WTC11 (cell line): ENCODE measurements at regions not wholly inside any gene's neighbourhood (a gene's known extent, or its start where the extent isn't known, plus 50 kb on each side); places are given as distances from the start of the nearest gene placed in this dataset.
"Not testable (repeated sequence)": the region's sequence is repeated elsewhere in the genome, so short reads cannot be mapped to it uniquely, and the experiment has no call there.

Experiments used
- ATAC-seq: fragments of 200-7000 bp; cut with Tn5 transposase; 2 replicates; pipeline ENCODE4 v1.10.0; 2021; ENCODE audit warnings: mild to moderate bottlenecking, moderate library complexity
- CTCF ChIA-PET: fragments of 300-600 bp; sonication (Branson Sonifier 250); formaldehyde crosslinking; loops from one replicate; lab custom pipeline; 2021; ENCODE audit warnings: antibody characterized with exemption; lab: Charles Lee
- POLR2A ChIA-PET: fragments of 350-600 bp; sonication (Branson Sonifier 250); formaldehyde crosslinking; loops from one replicate; lab custom pipeline; 2021; ENCODE audit warnings: antibody characterized with exemption; lab: Charles Lee
- DNase-seq: peaks from one replicate; pipeline ENCODE4 v3.0.0; 2021; ENCODE audit warnings: low spot score
- H3K27ac Mint-ChIP-seq: 2 replicates; pipeline ENCODE4 v1.8.0; 2021; ENCODE audit warnings: mixed read lengths
- H3K27me3 Mint-ChIP-seq: 2 replicates; pipeline ENCODE4 v1.8.0; 2021; ENCODE audit warnings: low read depth, mild to moderate bottlenecking, moderate library complexity, mixed read lengths
- H3K36me3 Mint-ChIP-seq: 2 replicates; pipeline ENCODE4 v1.8.0; 2021; ENCODE audit warnings: mixed read lengths
- H3K4me1 Mint-ChIP-seq: 2 replicates; pipeline ENCODE4 v1.8.0; 2022; ENCODE audit warnings: mixed read lengths
- H3K4me3 Mint-ChIP-seq: 2 replicates; pipeline ENCODE4 v1.8.0; 2021; ENCODE audit warnings: mild to moderate bottlenecking, moderate library complexity, mixed read lengths
- H3K9me3 Mint-ChIP-seq: 2 replicates; pipeline ENCODE4 v1.8.0; 2021; ENCODE audit warnings: mixed read lengths
- AFF4 ChIP-seq: sonication (generic); formaldehyde crosslinking; IDR thresholded peaks from 2 replicates; pipeline ENCODE4 v1.8.1; 2023; ENCODE audit warnings: mild to moderate bottlenecking, missing genetic modification reagents, borderline replicate concordance
- E2F4 ChIP-seq: sonication (generic); formaldehyde crosslinking; IDR thresholded peaks from 2 replicates; pipeline ENCODE4 v1.8.1; 2022; ENCODE audit warnings: low read depth, mild to moderate bottlenecking, moderate library complexity, missing genetic modification reagents, borderline replicate concordance
- ELF4 ChIP-seq: sonication (generic); formaldehyde crosslinking; IDR thresholded peaks from 2 replicates; pipeline ENCODE4 v1.8.1; 2022; ENCODE audit warnings: low read depth, mild to moderate bottlenecking, moderate library complexity, missing genetic modification reagents
- FOXP1 ChIP-seq: sonication (generic); formaldehyde crosslinking; IDR thresholded peaks from 2 replicates; pipeline ENCODE4 v1.8.0; 2022; ENCODE audit warnings: missing genetic modification reagents, mild to moderate bottlenecking, moderate library complexity, borderline replicate concordance
- GTF2I ChIP-seq: fragments of 250-450 bp; sonication (Bioruptor Pico); conservative IDR thresholded peaks from 2 replicates; pipeline ENCODE4 v1.4.0; 2021; ENCODE audit warnings: mild to moderate bottlenecking
- IRF2 ChIP-seq: sonication (generic); formaldehyde crosslinking; IDR thresholded peaks from 2 replicates; pipeline ENCODE4 v1.8.0; 2022; ENCODE audit warnings: low read depth, missing genetic modification reagents, borderline replicate concordance
- MYBL2 ChIP-seq: sonication (generic); formaldehyde crosslinking; IDR thresholded peaks from 2 replicates; pipeline ENCODE4 v1.8.1; 2023; ENCODE audit warnings: mild to moderate bottlenecking, moderate library complexity, missing genetic modification reagents
- RELA ChIP-seq: sonication (generic); formaldehyde crosslinking; IDR thresholded peaks from 2 replicates; pipeline ENCODE4 v1.8.1; 2022; ENCODE audit warnings: missing genetic modification reagents, mild to moderate bottlenecking, borderline replicate concordance
- SMAD3 ChIP-seq: sonication (generic); formaldehyde crosslinking; IDR thresholded peaks from 2 replicates; pipeline ENCODE4 v1.8.0; 2022; ENCODE audit warnings: missing genetic modification reagents, mild to moderate bottlenecking, borderline replicate concordance
- SMAD4 ChIP-seq: sonication (generic); formaldehyde crosslinking; IDR thresholded peaks from 2 replicates; pipeline ENCODE4 v1.8.0; 2022; ENCODE audit warnings: mild to moderate bottlenecking, missing genetic modification reagents
- SOX15 ChIP-seq: fragments of 250-450 bp; sonication (Bioruptor Pico); IDR thresholded peaks from 2 replicates; pipeline ENCODE4 v1.9.0; 2021; ENCODE audit warnings: mild to moderate bottlenecking
- ZNF121 ChIP-seq: sonication (generic); formaldehyde crosslinking; IDR thresholded peaks from 2 replicates; pipeline ENCODE4 v1.8.0; 2023; ENCODE audit warnings: missing genetic modification reagents
- ZNF232 ChIP-seq: sonication (generic); formaldehyde crosslinking; IDR thresholded peaks from 2 replicates; pipeline ENCODE4 v1.8.0; 2022; ENCODE audit warnings: mild to moderate bottlenecking, missing genetic modification reagents
- ZNF396 ChIP-seq: fragments of 250-450 bp; sonication (Bioruptor Pico); IDR thresholded peaks from 2 replicates; pipeline ENCODE4 v1.8.0; 2021; ENCODE audit warnings: mild to moderate bottlenecking, moderate library complexity, borderline replicate concordance
- ZNF425 ChIP-seq: fragments of 250-450 bp; sonication (Bioruptor Pico); conservative IDR thresholded peaks from 2 replicates; pipeline ENCODE4 v1.9.0; 2021; ENCODE audit warnings: mild to moderate bottlenecking
- ZNF512 ChIP-seq: sonication (generic); formaldehyde crosslinking; IDR thresholded peaks from 2 replicates; pipeline ENCODE4 v1.8.1; 2022; ENCODE audit warnings: missing genetic modification reagents, borderline replicate concordance
- ZNF671 ChIP-seq: fragments of 250-450 bp; sonication (Bioruptor Pico); IDR thresholded peaks from 2 replicates; pipeline ENCODE4 v1.8.0; 2021; ENCODE audit warnings: mild to moderate bottlenecking
- TF ChIP-seq, protein P1 (sequence below): sonication (generic); formaldehyde crosslinking; IDR thresholded peaks from 2 replicates; pipeline ENCODE4 v1.8.0; 2022; ENCODE audit warnings: mild to moderate bottlenecking, missing genetic modification reagents
- TF ChIP-seq, protein P2 (sequence below): fragments of 250-450 bp; sonication (Bioruptor Pico); IDR thresholded peaks from 2 replicates; pipeline ENCODE4 v1.9.0; 2021; ENCODE audit warnings: mild to moderate bottlenecking

- Mint-ChIP-seq H3K36me3 (no peaks in the 10 kb centered on the region), H3K27me3 (peaks cover 47% of the 10 kb centered on the region), H3K4me3 (no peak overlapping the region), H3K9me3 (peaks cover 22% of the 10 kb centered on the region), H3K27ac (no peak overlapping the region), H3K4me1 (peaks cover 12% of the 10 kb centered on the region)
- ChIA-PET POLR2A (no interaction called here), CTCF (interaction anchor here (2.8 kb wide), 1 partner anchor 16 kb away, joined by 15 read pairs; no protein-coding TSS in a partner anchor)
- DNase-seq (no peak), ATAC-seq (no peak)
- TF ChIP-seq SOX15 (no peak), ZNF232 (no peak), ZNF671 (CRISPR knock-in tag) (no peak)
These were observed 56.1 kb downstream of the TEX51 start for GRCh38 chr2:126954831-126955230.

DNA sequence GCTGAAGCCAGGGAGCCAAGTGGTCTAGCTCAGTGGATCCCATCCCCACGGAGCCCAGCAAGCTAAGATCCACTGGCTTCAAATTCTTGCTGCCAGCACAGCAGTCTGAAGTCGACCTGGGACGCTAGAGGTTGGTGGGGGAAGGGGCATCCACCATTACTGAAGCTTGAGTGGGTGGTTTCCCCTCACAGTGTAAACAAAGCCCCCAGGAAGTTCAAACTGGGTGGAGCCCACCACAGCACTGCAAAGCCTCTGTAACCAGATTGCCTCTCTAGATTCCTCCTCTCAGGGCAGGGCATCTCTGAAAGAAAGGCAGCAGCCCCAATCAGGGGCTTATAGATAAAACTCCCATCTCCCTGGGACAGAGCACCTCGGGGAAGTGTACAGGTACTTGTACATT, 58.1 kb downstream of the TEX51 start:
- POLR2A ChIA-PET, DNase-seq, ATAC-seq, H3K4me3 Mint-ChIP-seq, H3K36me3 Mint-ChIP-seq, H3K27ac Mint-ChIP-seq: not testable (repeated sequence)
- Mint-ChIP-seq H3K4me1 (peaks cover 12% of the 10 kb centered on the region), H3K9me3 (peaks cover 38% of the 10 kb centered on the region), H3K27me3 (peaks cover 45% of the 10 kb centered on the region)
- CTCF ChIA-PET: interaction anchor here (2.8 kb wide), 1 partner anchor 14 kb away, joined by 15 read pairs; no protein-coding TSS in a partner anchor

GRCh38 chr2:126963390-126963789, 64.7 kb downstream of the TEX51 start:
- Mint-ChIP-seq H3K36me3 (peaks cover 6% of the 10 kb centered on the region), H3K4me3 (no peak overlapping the region), H3K27ac (no peak overlapping the region), H3K9me3 (peaks cover 37% of the 10 kb centered on the region), H3K27me3 (peaks cover 23% of the 10 kb centered on the region), H3K4me1 (no peaks in the 10 kb centered on the region)
- ATAC-seq (no peak), DNase-seq (no peak)
- ChIA-PET POLR2A (no interaction called here), CTCF (interaction anchor here (1.3 to 1.5 kb wide), 2 partner anchors 9 to 77 kb away, joined by 3 to 6 read pairs; no protein-coding TSS in a partner anchor)
- TF ChIP-seq IRF2 (CRISPR knock-in tag): no peak
- no peak for TF ChIP-seq SMAD3 (CRISPR knock-in tag)
- no peak for TF ChIP-seq SMAD4 (CRISPR knock-in tag)
- no peak for TF ChIP-seq RELA (CRISPR knock-in tag)
- no peak for TF ChIP-seq ZNF121 (CRISPR knock-in tag)
- TF ChIP-seq FOXP1 (CRISPR knock-in tag): no peak
- no peak for TF ChIP-seq GTF2I (CRISPR knock-in tag)
- TF ChIP-seq AFF4 (CRISPR knock-in tag): no peak
- TF ChIP-seq, protein P1, sequence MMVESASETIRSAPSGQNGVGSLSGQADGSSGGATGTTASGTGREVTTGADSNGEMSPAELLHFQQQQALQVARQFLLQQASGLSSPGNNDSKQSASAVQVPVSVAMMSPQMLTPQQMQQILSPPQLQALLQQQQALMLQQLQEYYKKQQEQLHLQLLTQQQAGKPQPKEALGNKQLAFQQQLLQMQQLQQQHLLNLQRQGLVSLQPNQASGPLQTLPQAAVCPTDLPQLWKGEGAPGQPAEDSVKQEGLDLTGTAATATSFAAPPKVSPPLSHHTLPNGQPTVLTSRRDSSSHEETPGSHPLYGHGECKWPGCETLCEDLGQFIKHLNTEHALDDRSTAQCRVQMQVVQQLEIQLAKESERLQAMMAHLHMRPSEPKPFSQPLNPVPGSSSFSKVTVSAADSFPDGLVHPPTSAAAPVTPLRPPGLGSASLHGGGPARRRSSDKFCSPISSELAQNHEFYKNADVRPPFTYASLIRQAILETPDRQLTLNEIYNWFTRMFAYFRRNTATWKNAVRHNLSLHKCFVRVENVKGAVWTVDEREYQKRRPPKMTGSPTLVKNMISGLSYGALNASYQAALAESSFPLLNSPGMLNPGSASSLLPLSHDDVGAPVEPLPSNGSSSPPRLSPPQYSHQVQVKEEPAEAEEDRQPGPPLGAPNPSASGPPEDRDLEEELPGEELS (CRISPR knock-in tag): no peak
- no peak for TF ChIP-seq E2F4 (CRISPR knock-in tag)
- TF ChIP-seq, protein P2, sequence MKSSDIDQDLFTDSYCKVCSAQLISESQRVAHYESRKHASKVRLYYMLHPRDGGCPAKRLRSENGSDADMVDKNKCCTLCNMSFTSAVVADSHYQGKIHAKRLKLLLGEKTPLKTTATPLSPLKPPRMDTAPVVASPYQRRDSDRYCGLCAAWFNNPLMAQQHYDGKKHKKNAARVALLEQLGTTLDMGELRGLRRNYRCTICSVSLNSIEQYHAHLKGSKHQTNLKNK (CRISPR knock-in tag): no peak
- TF ChIP-seq ZNF425 (CRISPR knock-in tag): no peak
- no peak for TF ChIP-seq ELF4
- no peak for TF ChIP-seq ZNF512
- no peak for TF ChIP-seq ZNF396 (CRISPR knock-in tag)
- TF ChIP-seq MYBL2: no peak
- TF ChIP-seq, all 79 proteins: peak for 0
